CD4-positive, alpha-beta memory T cell (primary cell): ENCODE measurements at regions not wholly inside any gene's neighbourhood (a gene's known extent, or its start where the extent isn't known, plus 50 kb on each side); places are given as distances from the start of the nearest gene placed in this dataset.
"Not testable (repeated sequence)": the region's sequence is repeated elsewhere in the genome, so short reads cannot be mapped to it uniquely, and the experiment has no call there.

Experiments used
- CTCF ChIA-PET: fragments of 350-600 bp; sonication (Branson Sonifier 250); formaldehyde crosslinking; loops from one replicate; lab custom pipeline; 2021; ENCODE audit warnings: inconsistent platforms; ENCODE audit not compliant: partially characterized antibody; lab: Charles Lee
- POLR2A ChIA-PET: fragments of 350-600 bp; sonication (Branson Sonifier 250); formaldehyde crosslinking; loops from one replicate; lab custom pipeline; 2021; ENCODE audit not compliant: partially characterized antibody; lab: Charles Lee
- DNase-seq, 5 donors: peaks; one replicate each; pipeline versions ENCODE4 v3.0.0 to v3.0.0-alpha.2; 2020 to 2022; ENCODE audit warnings: mixed read lengths in 1 of 5
- H3K27ac ChIP-seq: one replicate; pipeline ENCODE4 v1.7.0; 2013; ENCODE audit warnings: low read depth, low read length
- H3K27me3 ChIP-seq: 2 replicates; pipeline ENCODE4 v1.7.0; 2013; ENCODE audit warnings: mild to moderate bottlenecking, low read length, moderate library complexity; ENCODE audit not compliant: insufficient read depth
- H3K36me3 ChIP-seq: 2 replicates; pipeline ENCODE4 v1.7.0; 2013; ENCODE audit warnings: mild to moderate bottlenecking, low read length, moderate library complexity; ENCODE audit not compliant: insufficient read depth
- H3K4me1 ChIP-seq: 2 replicates; pipeline ENCODE4 v1.7.0; 2013; ENCODE audit warnings: mild to moderate bottlenecking, low read length, moderate library complexity; ENCODE audit not compliant: insufficient read depth
- H3K4me3 ChIP-seq, 2 donors: one replicate each; pipeline ENCODE4 v1.7.0; 2013; ENCODE audit warnings: low read length in 2 of 2, mild to moderate bottlenecking in 1 of 2
- H3K9me3 ChIP-seq, 2 donors: one replicate each; pipeline ENCODE4 v1.7.0; 2013; ENCODE audit warnings: low read length in 2 of 2, control low read depth in 1 of 2; ENCODE audit not compliant: control insufficient read depth in 1 of 2
- H3K27ac Mint-ChIP-seq, 7 donors: one replicate each; pipeline ENCODE4 v1.8.0; 2020 to 2021; ENCODE audit warnings: mixed read lengths in 7 of 7, mild to moderate bottlenecking in 6 of 7, inconsistent platforms in 3 of 7, moderate library complexity in 3 of 7
- H3K27me3 Mint-ChIP-seq, 2 donors: one replicate each; pipeline ENCODE4 v1.8.0; 2020 to 2021; ENCODE audit warnings: mixed read lengths in 2 of 2
- H3K36me3 Mint-ChIP-seq, 2 donors: one replicate each; pipeline ENCODE4 v1.8.0; 2020 to 2021; ENCODE audit warnings: mixed read lengths in 2 of 2, inconsistent platforms in 1 of 2, mild to moderate bottlenecking in 1 of 2
- H3K4me1 Mint-ChIP-seq, 4 donors: one replicate each; pipeline ENCODE4 v1.8.0; 2020 to 2021; ENCODE audit warnings: mixed read lengths in 4 of 4, mild to moderate bottlenecking in 1 of 4
- H3K4me3 Mint-ChIP-seq, 8 donors: one replicate each; pipeline ENCODE4 v1.8.0; 2020 to 2021; ENCODE audit warnings: mixed read lengths in 8 of 8, mild to moderate bottlenecking in 7 of 8, moderate library complexity in 6 of 8, inconsistent platforms in 3 of 8
- H3K9me3 Mint-ChIP-seq, 8 donors: one replicate each; pipeline ENCODE4 v1.8.0; 2020 to 2021; ENCODE audit warnings: mixed read lengths in 8 of 8, mild to moderate bottlenecking in 5 of 8, inconsistent platforms in 3 of 8, moderate library complexity in 1 of 8
- intact Hi-C: fragments of 100-400 bp; cut with micrococcal nuclease; formaldehyde crosslinking; loops from one replicate; pipeline ENCODE4 v1.15.1; 2023

DNA sequence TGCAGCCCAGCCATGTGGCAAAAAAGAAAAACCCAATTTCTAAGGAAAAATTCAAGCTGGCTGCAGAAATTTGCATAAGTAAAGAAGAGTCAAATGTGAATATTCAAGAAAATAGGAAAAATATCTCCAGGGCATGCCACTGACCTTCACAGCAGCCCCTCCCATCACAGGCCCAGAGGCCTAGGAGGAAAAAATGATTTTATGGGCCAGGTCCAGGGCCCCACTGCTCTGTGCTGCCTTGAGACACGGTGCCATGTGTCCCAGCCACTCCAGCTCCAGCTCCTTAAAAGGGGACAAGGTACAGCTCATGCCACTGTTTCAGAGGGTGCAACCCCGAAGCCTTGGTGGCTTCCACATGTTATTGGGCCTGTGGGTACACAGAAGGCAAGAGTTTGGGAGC, 182.7 kb upstream of the FGF16 start:
- no peak for DNase-seq
- no peaks in the 10 kb centered on the region for H3K27me3 ChIP-seq
- intact Hi-C loops: no loop called here
- no peak overlapping the region for H3K4me3 ChIP-seq
- Mint-ChIP-seq H3K4me3 (no peak overlapping the region), H3K27ac (no peak overlapping the region), H3K27me3 (no peaks in the 10 kb centered on the region), H3K4me1 (no peaks in the 10 kb centered on the region), H3K9me3 (peaks cover 0 to 35% (median 18%) of the 10 kb centered on the region in 8 donors), H3K36me3 (peaks cover 0 to 5% of the 10 kb centered on the region in 2 donors)
- H3K9me3 ChIP-seq: no peaks in the 10 kb centered on the region
- H3K27ac ChIP-seq: no peak overlapping the region
- H3K4me1 ChIP-seq: no peaks in the 10 kb centered on the region
- no peaks in the 10 kb centered on the region for H3K36me3 ChIP-seq
- POLR2A ChIA-PET: no interaction called here
- CTCF ChIA-PET: no interaction called here

DNA sequence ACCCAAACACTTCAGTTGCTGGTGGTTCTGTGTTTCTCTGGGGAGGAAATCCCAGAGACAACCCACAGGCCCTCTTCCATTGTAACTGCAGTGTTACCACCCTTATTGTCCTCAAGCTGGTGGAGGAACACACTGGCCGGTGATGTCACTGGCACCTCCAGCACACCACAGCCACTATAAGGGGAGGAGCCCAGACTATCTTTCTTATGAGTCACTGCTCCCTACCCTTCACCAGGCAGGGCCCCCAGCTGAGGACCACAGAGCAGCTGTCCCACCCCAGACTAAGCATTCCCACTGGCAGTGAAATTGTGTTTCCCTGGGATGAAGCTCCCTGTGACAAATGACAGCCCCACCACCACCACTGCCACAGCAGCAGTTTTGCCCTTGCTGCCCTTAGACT, 171.8 kb upstream of the FGF16 start:
- H3K4me1 Mint-ChIP-seq: no peaks in the 10 kb centered on the region
- no peaks in the 10 kb centered on the region for H3K27me3 ChIP-seq
- no peaks in the 10 kb centered on the region for H3K9me3 ChIP-seq
- POLR2A ChIA-PET: no interaction called here
- no peaks in the 10 kb centered on the region for H3K27me3 Mint-ChIP-seq
- peak overlapping the region in 1 of 7 donors; percentile 31 for H3K27ac Mint-ChIP-seq
- H3K4me1 ChIP-seq: no peaks in the 10 kb centered on the region
- DNase-seq: no peak
- intact Hi-C loops: no loop called here
- CTCF ChIA-PET: no interaction called here
- H3K36me3 ChIP-seq: no peaks in the 10 kb centered on the region
- no peaks in the 10 kb centered on the region for H3K36me3 Mint-ChIP-seq
- no peak overlapping the region for H3K27ac ChIP-seq
- H3K9me3 Mint-ChIP-seq: peaks cover 0 to 11% (median 3%) of the 10 kb centered on the region in 8 donors
- H3K4me3 Mint-ChIP-seq: no peak overlapping the region
- no peak overlapping the region for H3K4me3 ChIP-seq

DNA sequence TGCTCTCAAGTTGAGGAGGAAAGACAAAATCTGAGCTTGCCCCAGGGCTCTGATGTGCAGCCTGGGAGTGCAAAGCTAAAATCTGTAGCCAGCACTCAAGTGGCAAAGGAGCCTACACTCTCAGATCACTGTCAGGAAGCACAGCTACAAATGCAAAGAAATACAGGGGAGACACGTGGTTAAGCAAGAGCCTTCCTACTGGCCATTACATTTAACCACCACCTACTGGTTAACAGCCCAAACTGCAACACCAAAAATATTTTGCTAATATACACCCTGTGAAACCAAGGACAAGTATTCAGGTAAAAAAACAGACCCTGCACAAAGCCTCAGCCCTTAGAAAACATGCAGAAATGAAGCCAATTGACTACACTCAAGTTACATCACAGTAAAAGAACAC, 170.4 kb upstream of the FGF16 start:
- Mint-ChIP-seq H3K9me3 (peaks cover 0 to 23% (median 11%) of the 10 kb centered on the region in 8 donors), H3K27ac (no peak overlapping the region), H3K4me3 (no peak overlapping the region), H3K27me3 (no peaks in the 10 kb centered on the region), H3K4me1 (no peaks in the 10 kb centered on the region), H3K36me3 (no peaks in the 10 kb centered on the region)
- intact Hi-C loops: no loop called here
- POLR2A ChIA-PET: no interaction called here
- Histone ChIP-seq H3K4me3 (no peak overlapping the region), H3K36me3 (no peaks in the 10 kb centered on the region), H3K4me1 (no peaks in the 10 kb centered on the region), H3K27ac (no peak overlapping the region), H3K9me3 (no peaks in the 10 kb centered on the region), H3K27me3 (no peaks in the 10 kb centered on the region)
- CTCF ChIA-PET: no interaction called here
- DNase-seq: no peak

DNA sequence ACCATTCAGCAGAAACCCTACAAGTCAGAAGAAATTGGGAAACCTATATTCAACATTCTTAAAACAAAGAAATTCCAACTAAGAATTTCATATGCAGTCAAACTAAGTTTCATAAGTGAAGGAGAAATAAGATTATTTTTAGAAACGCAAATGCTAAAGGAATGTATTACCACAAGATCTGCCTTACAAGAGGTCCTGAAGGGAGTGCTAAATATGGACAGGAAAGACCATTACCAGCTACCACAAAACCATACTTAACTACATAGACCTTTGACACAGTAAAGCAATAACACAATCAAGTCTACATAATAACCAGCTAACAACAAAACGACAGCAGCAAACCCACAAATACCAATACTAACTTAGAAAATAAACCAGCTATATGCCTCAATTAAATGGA, 169.3 kb upstream of the FGF16 start:
- ChIA-PET CTCF (no interaction called here), POLR2A (no interaction called here)
- Mint-ChIP-seq H3K36me3 (no peaks in the 10 kb centered on the region), H3K27me3 (no peaks in the 10 kb centered on the region), H3K27ac (no peak overlapping the region), H3K9me3 (peaks cover 0 to 18% (median 9%) of the 10 kb centered on the region in 8 donors), H3K4me3 (no peak overlapping the region), H3K4me1 (no peaks in the 10 kb centered on the region)
- DNase-seq: no peak
- H3K4me1 ChIP-seq: no peaks in the 10 kb centered on the region
- H3K4me3 ChIP-seq: no peak overlapping the region
- no peaks in the 10 kb centered on the region for H3K9me3 ChIP-seq
- intact Hi-C loops: no loop called here
- no peaks in the 10 kb centered on the region for H3K27me3 ChIP-seq
- no peak overlapping the region for H3K27ac ChIP-seq
- H3K36me3 ChIP-seq: no peaks in the 10 kb centered on the region

DNA sequence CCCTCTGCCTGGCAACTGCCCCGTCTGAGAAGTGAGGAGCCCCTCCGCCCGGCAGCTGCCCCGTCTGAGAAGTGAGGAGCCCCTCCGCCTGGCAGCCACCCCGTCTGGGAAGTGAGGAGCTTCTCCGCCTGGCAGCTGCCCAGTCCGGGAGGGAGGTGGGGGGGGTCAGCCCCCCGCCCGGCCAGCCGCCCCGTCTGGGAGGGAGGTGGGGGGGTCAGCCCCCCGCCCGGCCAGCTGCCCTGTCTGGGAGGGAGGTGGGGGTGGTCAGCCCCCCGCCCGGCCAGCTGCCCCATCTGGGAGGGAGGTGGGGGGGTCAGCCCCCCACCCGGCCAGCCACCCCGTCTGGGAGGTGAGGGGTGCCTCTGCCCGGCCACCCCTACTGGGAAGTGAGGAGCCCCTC, 167.8 kb upstream of the FGF16 start:
- H3K9me3 Mint-ChIP-seq: peaks cover 0 to 18% (median 10%) of the 10 kb centered on the region in 8 donors
- DNase-seq, H3K4me1 ChIP-seq, H3K36me3 Mint-ChIP-seq, H3K27ac Mint-ChIP-seq, intact Hi-C loops, H3K4me1 Mint-ChIP-seq, H3K27me3 Mint-ChIP-seq, POLR2A ChIA-PET, CTCF ChIA-PET, H3K4me3 Mint-ChIP-seq, H3K9me3 ChIP-seq, H3K27ac ChIP-seq, H3K36me3 ChIP-seq, H3K4me3 ChIP-seq, H3K27me3 ChIP-seq: not testable (repeated sequence)

DNA sequence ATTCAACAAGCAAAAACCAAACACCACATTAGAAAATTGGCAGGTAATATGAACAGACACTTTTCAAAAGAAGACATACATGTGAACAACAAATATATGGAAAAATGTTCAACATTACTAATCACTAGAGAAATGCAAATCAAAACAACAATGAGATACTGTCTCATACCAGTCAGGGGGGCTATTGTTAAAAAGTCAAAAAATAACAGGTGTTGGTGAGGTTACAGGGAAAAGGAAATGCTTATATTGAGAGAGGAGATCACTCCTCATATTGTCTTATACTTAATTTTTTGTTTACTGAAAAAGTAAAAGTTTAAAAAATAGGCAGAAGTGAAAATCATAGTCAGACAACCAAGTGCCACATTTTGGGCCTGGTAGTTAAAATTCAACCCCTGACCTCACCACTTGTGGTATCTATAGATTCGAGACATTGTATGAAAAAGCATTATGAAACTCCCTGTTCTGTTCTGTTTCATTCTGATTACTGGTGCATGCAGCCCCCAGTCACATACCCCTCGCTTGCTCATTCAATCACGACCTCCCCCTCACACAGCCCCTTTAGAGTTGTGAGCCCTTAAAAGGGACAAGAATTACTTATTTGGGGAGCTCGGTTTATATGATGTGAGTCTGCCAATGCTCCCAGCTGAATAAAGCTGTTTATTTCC, 153.7 kb upstream of the FGF16 start:
- no peaks in the 10 kb centered on the region for H3K4me1 Mint-ChIP-seq
- H3K4me3 Mint-ChIP-seq: no peak overlapping the region
- H3K36me3 ChIP-seq: no peaks in the 10 kb centered on the region
- intact Hi-C loops: no loop called here
- no peaks in the 10 kb centered on the region for H3K36me3 Mint-ChIP-seq
- peaks cover 0 to 8% (median 3%) of the 10 kb centered on the region in 8 donors for H3K9me3 Mint-ChIP-seq
- no peaks in the 10 kb centered on the region for H3K27me3 ChIP-seq
- H3K9me3 ChIP-seq: no peaks in the 10 kb centered on the region
- no peaks in the 10 kb centered on the region for H3K27me3 Mint-ChIP-seq
- H3K4me1 ChIP-seq: no peaks in the 10 kb centered on the region
- DNase-seq: no peak
- POLR2A ChIA-PET: no interaction called here
- no peak overlapping the region for H3K27ac Mint-ChIP-seq
- no peak overlapping the region for H3K27ac ChIP-seq
- CTCF ChIA-PET: no interaction called here
- H3K4me3 ChIP-seq: no peak overlapping the region

DNA sequence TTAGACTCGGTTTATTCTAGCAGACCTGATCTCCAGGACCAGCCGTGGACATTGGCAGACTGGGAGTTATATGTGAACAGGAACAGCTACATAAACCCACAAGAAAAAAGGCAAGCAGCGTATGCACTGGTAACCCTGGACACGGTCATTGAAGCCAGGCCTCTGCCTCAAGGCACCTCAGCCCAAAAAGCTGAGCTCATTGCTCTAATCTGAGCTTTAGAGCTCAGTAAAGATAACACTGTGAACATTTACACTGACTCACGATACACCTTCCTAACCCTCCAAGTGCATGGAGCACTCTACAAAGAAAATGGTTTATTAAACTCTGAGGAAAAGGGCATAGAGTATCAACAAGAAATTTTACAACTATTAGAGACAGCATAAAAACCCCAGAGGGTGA, 148.9 kb upstream of the FGF16 start:
- H3K27ac ChIP-seq: no peak overlapping the region
- no peaks in the 10 kb centered on the region for H3K27me3 ChIP-seq
- no peaks in the 10 kb centered on the region for H3K4me1 ChIP-seq
- no peak overlapping the region for H3K4me3 ChIP-seq
- Mint-ChIP-seq H3K4me3 (no peak overlapping the region), H3K9me3 (peaks cover 0 to 15% (median 3%) of the 10 kb centered on the region in 8 donors), H3K4me1 (no peaks in the 10 kb centered on the region), H3K27me3 (no peaks in the 10 kb centered on the region), H3K27ac (no peak overlapping the region), H3K36me3 (no peaks in the 10 kb centered on the region)
- H3K9me3 ChIP-seq: no peaks in the 10 kb centered on the region
- intact Hi-C loops: no loop called here
- POLR2A ChIA-PET: no interaction called here
- CTCF ChIA-PET: no interaction called here
- H3K36me3 ChIP-seq: no peaks in the 10 kb centered on the region
- DNase-seq: no peak

DNA sequence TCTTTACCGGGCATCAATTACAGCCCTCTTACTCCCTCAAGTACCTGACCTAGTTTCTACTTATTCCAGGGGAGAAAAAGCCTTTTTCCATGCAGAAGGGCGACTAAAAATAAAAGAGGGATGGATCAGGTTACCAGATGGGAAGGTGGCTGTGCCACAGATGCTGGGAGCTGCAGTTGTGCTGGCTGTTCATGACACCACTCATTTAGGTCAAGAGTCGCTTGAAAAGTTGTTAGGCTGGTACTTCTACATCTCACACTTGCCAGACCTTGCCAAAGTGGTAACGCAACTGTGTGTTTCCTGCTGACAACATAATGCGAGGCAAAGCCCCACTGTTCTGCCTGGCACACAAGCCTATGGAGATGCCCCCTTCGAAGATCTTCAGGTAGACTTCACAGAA, 148.4 kb upstream of the FGF16 start:
- Histone ChIP-seq H3K36me3 (no peaks in the 10 kb centered on the region), H3K27me3 (no peaks in the 10 kb centered on the region), H3K4me1 (no peaks in the 10 kb centered on the region), H3K9me3 (no peaks in the 10 kb centered on the region), H3K4me3 (no peak overlapping the region), H3K27ac (no peak overlapping the region)
- H3K9me3 Mint-ChIP-seq: peaks cover 0 to 14% (median 4%) of the 10 kb centered on the region in 8 donors
- ChIA-PET POLR2A (no interaction called here), CTCF (no interaction called here)
- no peaks in the 10 kb centered on the region for H3K27me3 Mint-ChIP-seq
- no peaks in the 10 kb centered on the region for H3K36me3 Mint-ChIP-seq
- H3K27ac Mint-ChIP-seq: no peak overlapping the region
- no peak overlapping the region for H3K4me3 Mint-ChIP-seq
- intact Hi-C loops: no loop called here
- no peak for DNase-seq
- H3K4me1 Mint-ChIP-seq: no peaks in the 10 kb centered on the region
